DND-41 (cell line): ENCODE measurements at regions not wholly inside any gene's neighbourhood (a gene's known extent, or its start where the extent isn't known, plus 50 kb on each side); places are given as distances from the start of the nearest gene placed in this dataset.

Experiments
- CTCF ChIP-seq: IDR thresholded peaks from 2 replicates; pipeline ENCODE4 v1.5.1; 2012; ENCODE audit warnings: borderline replicate concordance, low read length, moderate library complexity, mild to moderate bottlenecking; ENCODE audit not compliant: poor library complexity, severe bottlenecking; ENCODE audit errors: extremely low read depth
- EZH2 ChIP-seq: IDR thresholded peaks from 3 replicates; pipeline ENCODE4 v1.6.1; 2012; ENCODE audit warnings: borderline replicate concordance, low read depth, mild to moderate bottlenecking, moderate library complexity, low read length, inconsistent platforms; ENCODE audit not compliant: severe bottlenecking

- no peak for TF ChIP-seq CTCF
- no peak for TF ChIP-seq EZH2
Observed at GRCh38 chr10:120396228-120396627, 60.8 kb upstream of the PLPP4 start.
